Thyroid gland (tissue), 4 donors: ENCODE measurements at regions not wholly inside any gene's neighbourhood (a gene's known extent, or its start where the extent isn't known, plus 50 kb on each side); places are given as distances from the start of the nearest gene placed in this dataset.

Source experiments
- DNase-seq, 2 donors: peaks; one replicate each; pipeline ENCODE4 v3.0.0-alpha.2; 2019
- H3K27ac ChIP-seq, 3 donors: fragments of 200-600 bp; sonication (generic); 1 replicate in 2 of 3; 2 replicates in 1 of 3; pipeline ENCODE4 v1.5.1; 2016 to 2019; ENCODE audit warnings: mild to moderate bottlenecking in 1 of 3, moderate library complexity in 1 of 3
- H3K27me3 ChIP-seq: fragments of 200-600 bp; sonication (generic); one replicate; pipeline ENCODE4 v1.5.1; 2019
- H3K36me3 ChIP-seq, 2 donors: fragments of 200-600 bp; sonication (generic); one replicate each; pipeline ENCODE4 v1.5.1; 2016 to 2019
- H3K4me1 ChIP-seq, 2 donors: fragments of 200-600 bp; sonication (generic); one replicate each; pipeline ENCODE4 v1.5.1; 2017 to 2019
- H3K4me3 ChIP-seq, 3 donors: fragments of 200-600 bp; sonication (generic); replicated peaks in 1 of 3; 1 replicate in 2 of 3; 2 replicates in 1 of 3; pipeline ENCODE4 v1.5.1; 2016; ENCODE audit warnings: mild to moderate bottlenecking in 1 of 3
- H3K9me3 ChIP-seq: fragments of 200-600 bp; sonication (generic); one replicate; pipeline ENCODE4 v1.5.1; 2017
- CTCF ChIP-seq, 6 experiments: fragments of 200-600 bp in 3 of 6; fragments of 450-650 bp in 3 of 6; sonication (generic) in 3 of 6; IDR thresholded peaks; one replicate each; pipeline ENCODE4 v1.5.1; 2016 to 2019; ENCODE audit warnings: antibody characterized with exemption in 6 of 6, mild to moderate bottlenecking in 2 of 6, inconsistent platforms in 1 of 6, moderate library complexity in 1 of 6
- POLR2A ChIP-seq, 2 donors: fragments of 450-650 bp; IDR thresholded peaks; one replicate each; pipeline ENCODE4 v1.6.1; 2017; ENCODE audit warnings: antibody characterized with exemption in 2 of 2, mild to moderate bottlenecking in 2 of 2, moderate library complexity in 1 of 2
- WGBS, 2 donors: methylation state at CpG; one replicate each; pipeline ENCODE4 v1.1.5; 2017; 5-methylcytosine and 5-hydroxymethylcytosine counted together
- intact Hi-C: fragments of 100-400 bp; cut with DNase I; formaldehyde crosslinking; loops from one replicate; pipeline ENCODE4 v1.15.1; 2023

GRCh38 chr5:82640916-82641315 is 362.8 kb upstream of the RPS23 start:
- DNase-seq = no peak
- Histone ChIP-seq H3K27ac (peak overlapping the region in 2 of 3 donors; percentile 8 to 24), H3K27me3 (no peaks in the 10 kb centered on the region), H3K36me3 (no peaks in the 10 kb centered on the region), H3K4me3 (no peak overlapping the region), H3K9me3 (no peaks in the 10 kb centered on the region), H3K4me1 (peaks cover 24 to 25% of the 10 kb centered on the region in 2 donors)
- WGBS, 2 donors = 54 to 80% methylated on average over 3 of the region's 3 CpGs
- TF ChIP-seq CTCF (IDR thresholded peaks at IDR 0.05) = no peak
- TF ChIP-seq POLR2A (IDR thresholded peaks at IDR 0.05) = no peak
- intact Hi-C loops = loop anchor here (10.0 kb wide), 1 partner anchor 154 kb away; no protein-coding TSS in a partner anchor

DNA sequence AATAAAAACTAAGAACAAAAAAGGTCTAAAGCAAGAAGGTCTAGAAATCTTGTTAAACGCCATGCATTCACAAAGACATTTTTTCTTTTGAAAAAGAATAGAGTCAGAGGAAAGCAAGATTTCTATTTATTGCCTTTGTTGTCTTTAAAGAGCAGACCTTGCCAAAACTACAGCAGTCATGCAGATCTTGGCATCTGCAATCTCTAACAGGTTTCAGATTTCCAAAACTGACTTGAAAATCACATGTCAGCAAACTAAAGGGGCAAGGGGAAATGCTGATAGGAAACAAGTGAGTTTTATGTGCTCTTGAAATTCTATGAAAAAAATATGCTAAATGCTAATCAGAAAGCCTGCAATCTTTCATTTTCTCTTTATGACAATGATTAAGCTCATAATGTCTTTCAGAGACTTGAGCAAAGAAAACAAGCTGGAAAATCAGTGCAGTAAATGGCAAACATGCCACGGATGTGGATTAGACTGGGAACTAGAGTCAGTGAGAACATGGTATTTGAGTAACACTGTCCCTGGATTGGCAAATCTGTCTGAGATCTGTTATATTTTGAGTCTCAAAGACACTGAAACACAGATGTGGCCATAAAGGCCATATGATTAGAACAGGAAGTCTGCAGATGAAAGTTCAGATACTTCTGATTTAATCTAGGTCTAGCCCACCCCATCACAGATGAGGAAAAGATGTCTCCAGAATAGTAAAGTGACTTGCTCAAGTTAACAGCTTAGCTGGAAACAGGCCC is 361.4 kb upstream of the RPS23 start:
- Histone ChIP-seq H3K27ac (peak overlapping the region; percentile 75 to 86 (median 76)), H3K9me3 (no peaks in the 10 kb centered on the region)

GRCh38 chr5:82636591-82636990 is 358.4 kb upstream of the RPS23 start:
- TF ChIP-seq POLR2A (IDR thresholded peaks at IDR 0.05) (no peak), CTCF (IDR thresholded peaks at IDR 0.05) (no peak)
- H3K27me3 ChIP-seq = no peaks in the 10 kb centered on the region
- intact Hi-C loops = no loop called here
- DNase-seq = no peak
- no peak overlapping the region for H3K27ac ChIP-seq
- no peak overlapping the region for H3K4me3 ChIP-seq
- H3K9me3 ChIP-seq = no peaks in the 10 kb centered on the region
- WGBS, 2 donors = 94 to 100% methylated on average over 1 of the region's 1 CpG
- no peaks in the 10 kb centered on the region for H3K36me3 ChIP-seq
- H3K4me1 ChIP-seq = peaks cover 24 to 25% of the 10 kb centered on the region in 2 donors

More for the DNA sequence above, 361.4 kb upstream of the RPS23 start:
- TF ChIP-seq CTCF (IDR thresholded peaks at IDR 0.05) = no peak
- no peak for TF ChIP-seq POLR2A (IDR thresholded peaks at IDR 0.05)
- DNase-seq = peak in 1 of 2 donors; percentile 14
- Histone ChIP-seq H3K4me1 (peaks cover 24 to 25% of the 10 kb centered on the region in 2 donors), H3K4me3 (no peak overlapping the region), H3K36me3 (no peaks in the 10 kb centered on the region), H3K27me3 (no peaks in the 10 kb centered on the region)
- WGBS, 2 donors = 12 to 20% methylated on average over 2 of the region's 2 CpGs
- intact Hi-C loops = loop anchor here (10.0 kb wide), 1 partner anchor 155 kb away; no protein-coding TSS in a partner anchor

GRCh38 chr5:82635561-82636288 is 357.6 kb upstream of the RPS23 start:
- no peaks in the 10 kb centered on the region for H3K9me3 ChIP-seq
- no peaks in the 10 kb centered on the region for H3K27me3 ChIP-seq
- TF ChIP-seq CTCF (IDR thresholded peaks at IDR 0.05) = no peak
- TF ChIP-seq POLR2A (IDR thresholded peaks at IDR 0.05) = no peak
- H3K4me1 ChIP-seq = peaks cover 18 to 20% of the 10 kb centered on the region in 2 donors
- WGBS, 2 donors = 86 to 88% methylated on average over 4 of the region's 4 CpGs
- peak overlapping the region in 1 of 3 donors; percentile 4 for H3K27ac ChIP-seq
- H3K4me3 ChIP-seq = no peak overlapping the region
- H3K36me3 ChIP-seq = no peaks in the 10 kb centered on the region
- intact Hi-C loops = no loop called here
- peak in 1 of 2 donors; percentile 15 for DNase-seq
